ENCODE measurements at regions not wholly inside any gene's neighbourhood (a gene's known extent, or its start where the extent isn't known, plus 50 kb on each side); places are given as distances from the start of the nearest gene placed in this dataset.
"Not testable (repeated sequence)": the region's sequence is repeated elsewhere in the genome, so short reads cannot be mapped to it uniquely, and the experiment has no call there.

DNA sequence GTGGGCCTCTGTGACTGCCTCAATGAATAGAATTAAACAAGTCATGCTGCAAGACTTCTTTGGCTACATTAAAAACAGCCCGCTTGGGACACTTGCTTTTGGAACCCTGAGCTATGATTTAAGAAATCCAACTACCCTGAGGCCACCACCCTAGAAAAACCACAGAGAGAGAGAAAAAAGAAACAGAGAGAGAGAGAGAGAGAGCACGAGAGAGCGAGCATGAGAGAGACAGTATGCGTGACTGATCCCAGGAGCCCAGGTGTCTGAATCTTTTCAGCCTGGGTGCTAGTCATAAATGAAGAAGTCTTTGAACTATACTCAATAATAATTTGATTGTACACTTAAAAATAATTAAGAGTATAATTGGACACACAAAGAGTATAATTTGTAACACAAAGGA, 123.1 kb upstream of the FREM1 start:
- no peak for DNase-seq (ENCODE audit: low read depth in 2 of 2)

DNA sequence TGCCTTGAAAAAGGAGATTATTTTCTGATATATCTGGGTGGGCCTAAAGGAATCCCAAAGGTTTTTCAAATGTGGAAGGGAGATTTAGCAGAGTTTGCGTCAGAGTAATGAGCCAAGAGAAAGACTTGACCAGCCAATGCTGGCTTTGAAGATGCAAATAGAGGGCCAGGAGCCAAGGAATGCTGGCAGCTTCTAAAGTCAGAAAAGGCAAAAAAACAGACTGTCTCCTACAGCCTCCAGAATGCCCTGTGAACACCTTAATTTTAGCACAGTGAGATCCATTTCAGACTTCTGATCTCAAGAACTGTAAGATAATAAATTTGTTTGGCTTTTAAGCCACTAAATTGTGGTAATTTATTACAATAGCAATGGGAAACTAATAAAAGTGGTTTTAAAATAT, 122.6 kb upstream of the FREM1 start:
- no peak for DNase-seq (ENCODE audit: low read depth in 2 of 2)

DNA sequence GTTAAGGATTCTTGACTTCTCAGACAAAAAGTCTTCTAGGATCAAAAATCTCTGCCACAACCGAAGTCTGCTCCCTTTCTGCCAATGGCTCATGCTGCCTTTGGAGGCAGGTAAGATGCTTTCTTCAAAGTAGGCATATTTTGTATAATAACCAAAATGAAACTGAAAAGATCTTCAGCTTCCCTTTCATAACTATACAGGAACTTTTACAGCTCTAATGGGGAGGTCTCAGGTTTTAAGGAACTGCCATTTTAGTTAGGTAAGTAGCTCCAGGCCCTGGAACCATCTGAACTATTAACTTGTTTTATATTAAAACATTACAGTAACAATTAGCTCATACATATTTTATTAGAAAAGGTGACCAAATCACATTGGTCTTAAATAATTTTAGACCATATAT, 110.9 kb upstream of the FREM1 start:
- no peak for DNase-seq (ENCODE audit: low read depth in 2 of 2)

DNA sequence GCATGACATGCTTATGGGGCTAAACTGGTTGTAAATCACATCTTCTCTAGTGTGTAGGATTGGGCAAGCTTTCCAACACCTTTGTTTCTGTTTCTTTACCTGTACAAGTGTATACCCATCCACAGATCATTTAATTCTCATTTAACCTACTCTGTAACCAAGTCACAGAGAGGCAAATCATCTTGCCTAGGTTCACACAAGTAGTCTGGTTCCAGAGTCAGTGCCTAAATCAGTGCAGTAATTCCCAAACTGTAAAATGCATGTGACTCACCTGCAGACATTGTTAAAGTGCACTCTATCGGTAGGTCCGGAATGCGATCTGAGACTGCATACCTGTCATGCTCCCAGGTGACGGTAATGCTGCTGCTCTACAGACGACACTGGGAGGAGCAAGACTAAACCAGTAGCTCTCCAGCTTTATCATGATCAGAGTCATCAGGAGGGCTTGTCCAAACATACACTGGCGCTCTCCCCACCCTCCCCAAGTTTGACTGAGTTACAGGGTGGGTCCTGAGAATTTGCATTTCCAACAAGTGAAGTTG, 107.9 kb upstream of the FREM1 start:
- no peak for DNase-seq (ENCODE audit: low read depth in 2 of 2)

DNA sequence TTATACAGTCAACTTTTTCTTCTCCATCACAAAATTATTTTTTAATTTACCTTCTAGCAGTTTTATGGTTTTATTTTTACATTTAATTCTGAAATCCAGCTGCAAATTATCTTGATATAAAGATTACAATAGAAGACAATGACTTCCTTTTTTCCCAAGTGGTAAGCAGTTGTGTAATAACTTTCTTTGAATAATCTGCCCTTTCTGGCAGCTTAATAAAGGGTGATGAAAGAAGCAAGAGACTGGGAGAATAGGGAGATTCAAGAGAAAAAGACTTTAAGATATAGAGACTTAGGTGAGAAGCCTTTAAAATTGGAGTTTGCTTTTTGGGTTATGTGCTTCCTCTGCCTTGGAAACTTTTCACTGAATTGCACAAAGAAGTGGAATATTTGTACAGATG, 100.4 kb upstream of the FREM1 start:
- no peak for DNase-seq (ENCODE audit: low read depth in 2 of 2)

DNA sequence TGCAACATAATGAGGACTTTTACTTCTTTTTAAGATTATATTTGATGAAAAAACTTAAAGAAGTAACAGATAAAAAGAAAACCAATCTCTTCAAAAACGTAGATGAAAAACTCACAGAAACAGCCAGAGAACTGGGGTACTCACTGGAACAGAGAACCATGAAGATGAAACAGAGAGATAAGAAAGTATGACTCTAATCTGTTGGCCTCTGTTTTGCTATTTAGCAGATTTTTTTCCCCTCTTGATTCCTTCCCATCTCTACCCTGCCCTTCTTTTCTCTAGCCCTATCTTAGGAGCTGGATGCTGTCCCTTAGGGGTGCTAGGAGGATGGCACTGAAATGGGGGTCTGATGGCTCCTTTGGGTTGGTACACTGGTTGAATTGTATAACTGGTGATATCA, 97.5 kb upstream of the FREM1 start:
- no peak for DNase-seq (ENCODE audit: low read depth in 2 of 2)

DNA sequence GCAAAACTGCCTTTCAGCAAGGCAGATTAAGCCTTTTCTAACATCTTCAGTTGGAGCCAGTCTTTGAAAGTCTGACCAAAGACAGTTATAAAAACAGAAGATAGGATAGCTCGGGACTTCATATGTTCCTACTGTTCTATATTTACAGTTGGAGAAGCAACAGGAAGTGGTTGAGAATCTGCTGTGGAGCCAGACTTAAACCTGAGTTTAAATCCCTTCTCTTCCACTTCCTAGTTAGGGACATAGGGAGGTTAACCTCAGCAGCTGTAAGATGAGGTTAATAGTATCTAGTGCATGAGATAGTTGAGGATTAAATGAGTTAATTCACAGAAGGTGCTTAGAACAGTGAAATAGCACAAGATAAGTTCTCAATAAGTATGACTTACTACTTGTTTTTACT, 84.5 kb upstream of the FREM1 start:
- DNase-seq (ENCODE audit: low read depth in 2 of 2): no peak

DNA sequence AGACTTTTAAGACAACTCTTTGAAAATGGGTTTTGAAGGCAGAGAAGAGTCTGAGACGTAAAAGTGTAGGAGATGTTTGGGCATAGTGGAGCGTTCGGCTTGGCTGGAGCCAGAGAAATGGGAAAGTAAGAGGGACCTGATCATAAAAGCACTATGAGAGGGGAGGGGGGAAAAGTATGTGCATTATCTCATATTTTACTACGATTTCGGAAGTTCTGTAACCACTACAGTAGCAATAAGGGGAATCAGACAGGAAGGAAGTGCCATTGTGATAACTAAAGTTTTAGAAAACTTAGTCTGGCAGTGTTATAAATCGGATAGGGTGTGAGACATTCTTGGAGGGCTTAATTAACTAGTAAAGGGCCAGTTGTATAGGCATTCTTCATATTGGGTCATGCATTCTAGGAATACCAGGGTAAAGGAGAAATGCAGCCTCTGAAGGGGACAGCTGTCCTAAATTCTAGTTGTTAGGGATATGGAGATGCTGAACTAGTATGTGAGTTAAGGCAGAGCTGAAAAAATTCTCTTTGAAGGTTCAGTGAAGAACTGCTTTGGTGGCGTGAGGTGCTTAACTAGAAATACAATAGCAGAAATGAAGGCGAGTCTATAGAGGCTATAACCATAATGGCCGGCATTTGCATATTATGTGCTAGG, 83.8 kb upstream of the FREM1 start:
- no peak for DNase-seq (ENCODE audit: low read depth in 2 of 2)

DNA sequence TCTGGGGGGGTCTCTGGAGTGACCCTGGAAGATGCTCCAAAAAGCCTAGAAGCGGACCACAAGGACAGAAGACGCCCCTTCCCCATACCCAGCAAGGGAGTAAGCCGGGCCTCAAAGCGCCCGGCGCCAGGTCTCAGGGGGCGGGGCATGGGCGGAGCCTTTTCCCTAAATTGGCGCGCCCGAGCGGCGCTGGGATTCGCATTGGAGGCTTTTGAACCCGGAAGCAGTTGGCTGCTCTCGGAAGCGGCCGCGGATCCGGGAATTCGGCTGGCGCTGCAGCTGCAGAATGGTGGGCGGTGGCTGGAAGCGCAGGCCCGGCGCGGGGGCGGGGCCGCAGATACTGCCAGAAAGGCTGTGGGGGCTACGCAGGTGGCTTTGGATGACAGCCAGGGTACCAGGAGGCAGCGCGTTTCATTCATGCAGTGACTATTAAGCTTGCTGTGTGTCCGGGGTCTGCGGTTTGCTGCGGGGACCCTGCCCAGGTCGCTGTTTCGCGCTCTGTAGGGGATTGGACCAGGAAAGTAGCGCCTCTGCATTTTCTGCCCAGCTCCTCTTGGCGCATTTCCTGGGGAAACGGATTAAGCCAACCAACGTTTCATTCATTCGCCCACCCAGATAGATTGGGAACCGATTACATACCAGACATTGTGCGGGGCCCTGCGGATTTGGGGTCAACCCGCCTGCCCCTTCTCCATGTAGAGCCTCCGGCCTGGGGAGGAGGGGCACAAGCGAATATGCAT, 83.0 kb upstream of the FREM1 start:
- DNase-seq (ENCODE audit: low read depth in 2 of 2): peak in 1 of 2 donors; percentile 17

DNA sequence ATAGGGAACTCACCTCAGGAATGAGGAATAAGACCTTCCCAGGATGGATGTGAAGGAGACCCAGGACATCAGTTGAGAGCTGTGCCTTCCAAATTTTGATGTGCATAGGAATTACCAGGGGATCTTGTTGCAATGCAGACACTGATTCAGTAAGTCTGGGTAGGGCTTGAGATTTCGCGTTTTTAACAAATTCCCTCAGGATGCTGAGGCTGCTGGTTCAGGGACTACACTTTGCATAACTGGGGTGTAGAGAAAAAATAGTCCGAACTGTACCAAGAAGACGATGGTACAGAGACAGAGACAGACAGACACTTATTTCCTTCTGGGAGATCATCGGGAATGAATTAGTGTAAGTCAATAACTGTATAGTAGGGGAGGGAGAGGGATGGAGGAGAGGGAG, 82.3 kb upstream of the FREM1 start:
- no peak for DNase-seq (ENCODE audit: low read depth in 2 of 2)

DNA sequence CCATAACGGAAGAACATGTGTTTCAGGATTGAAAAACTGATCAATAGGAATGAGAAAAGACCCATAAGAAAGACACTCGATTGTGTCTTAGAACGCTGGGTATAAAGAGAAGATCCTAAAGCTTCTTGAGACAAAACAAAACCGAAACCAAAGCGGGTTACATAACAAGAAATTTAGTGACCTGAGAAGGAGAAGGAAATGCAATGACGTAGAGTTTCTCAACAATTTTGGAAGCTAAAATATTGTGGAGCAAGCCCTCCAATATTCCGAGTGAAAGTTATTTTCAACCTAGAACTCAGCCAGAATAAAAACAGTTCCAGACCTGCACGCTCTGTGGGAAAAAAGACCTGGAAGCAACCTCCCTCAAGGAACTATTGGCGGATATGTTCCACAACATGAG, 81.9 kb upstream of the FREM1 start:
- DNase-seq (ENCODE audit: low read depth in 2 of 2): no peak

DNA sequence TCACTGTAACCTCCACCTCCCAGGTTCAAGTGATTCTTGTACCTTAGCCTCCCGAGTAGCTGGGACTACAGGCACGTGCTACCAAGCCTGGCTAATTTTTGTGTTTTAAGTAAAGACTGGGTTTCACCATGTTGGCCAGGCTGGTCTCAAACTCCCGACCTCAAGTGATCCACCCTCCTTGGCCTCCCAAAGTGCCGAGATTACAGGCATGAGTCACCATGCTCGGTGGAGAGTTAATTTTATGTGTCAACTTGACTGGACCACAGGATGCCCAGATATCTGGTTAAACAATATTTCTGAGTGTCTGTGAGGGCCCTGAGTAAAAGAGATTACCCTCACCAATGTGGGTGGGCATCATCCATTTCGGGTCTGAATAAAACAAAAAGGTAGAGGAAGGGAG, 80.4 kb upstream of the FREM1 start:
- DNase-seq (ENCODE audit: low read depth in 2 of 2): not testable (repeated sequence)

DNA sequence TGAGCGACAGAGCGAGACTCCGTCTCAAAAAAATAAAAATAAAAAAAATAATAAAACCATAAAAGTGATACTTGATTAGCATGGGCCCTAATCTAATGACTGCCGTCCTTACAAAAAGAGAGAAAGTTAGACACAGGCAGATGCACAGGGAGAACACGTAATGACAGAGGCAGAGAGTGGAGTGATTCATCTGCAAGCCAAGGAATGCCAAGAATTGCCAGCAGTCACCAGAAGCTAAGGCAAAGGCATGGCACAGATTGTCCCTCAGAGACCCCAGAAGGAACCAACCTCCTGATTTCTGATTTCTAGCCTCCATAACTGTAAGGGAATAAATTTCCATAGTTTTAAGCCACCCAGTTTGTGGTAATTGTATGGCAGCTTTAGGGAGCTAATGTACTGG, 79.6 kb upstream of the FREM1 start:
- DNase-seq (ENCODE audit: low read depth in 2 of 2): no peak

DNA sequence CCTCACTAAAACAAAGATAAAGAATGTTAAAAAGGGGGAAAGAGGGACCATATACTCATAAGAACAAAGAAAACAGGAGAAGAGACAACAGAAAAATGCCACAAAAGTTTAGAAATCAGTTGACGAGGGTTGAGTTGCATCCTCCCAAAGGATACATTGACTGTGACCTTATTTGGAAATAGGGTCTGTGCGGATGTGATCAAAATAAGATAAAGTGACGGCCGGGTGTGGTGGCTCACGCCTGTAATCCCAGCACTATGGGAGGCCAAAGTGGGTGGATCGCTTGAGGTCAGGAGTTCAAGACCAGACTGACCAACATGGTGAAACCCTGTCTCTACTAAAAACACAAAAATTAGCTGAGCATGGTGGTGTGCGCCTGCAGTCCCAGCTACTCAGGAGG, 79.1 kb upstream of the FREM1 start:
- DNase-seq (ENCODE audit: low read depth in 2 of 2): not testable (repeated sequence)

DNA sequence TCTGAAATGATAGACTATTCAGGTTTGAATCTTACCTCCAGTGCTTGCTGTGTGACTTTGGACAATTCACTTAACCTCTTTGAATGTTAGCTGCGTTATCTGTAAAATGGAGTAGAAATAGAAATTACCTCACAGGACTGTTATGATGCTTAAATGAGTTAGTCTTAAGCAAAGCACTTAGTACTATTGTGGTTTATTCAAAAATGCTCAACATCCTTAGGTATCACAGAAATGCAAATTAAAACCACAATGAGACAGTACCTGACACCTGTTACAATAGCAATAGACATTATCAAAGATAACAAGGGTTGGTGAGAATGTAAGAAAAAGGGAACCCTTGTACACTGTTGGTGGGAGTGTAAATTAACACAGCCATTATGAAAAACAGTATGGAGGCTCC, 77.6 kb upstream of the FREM1 start:
- DNase-seq (ENCODE audit: low read depth in 2 of 2): no peak

DNA sequence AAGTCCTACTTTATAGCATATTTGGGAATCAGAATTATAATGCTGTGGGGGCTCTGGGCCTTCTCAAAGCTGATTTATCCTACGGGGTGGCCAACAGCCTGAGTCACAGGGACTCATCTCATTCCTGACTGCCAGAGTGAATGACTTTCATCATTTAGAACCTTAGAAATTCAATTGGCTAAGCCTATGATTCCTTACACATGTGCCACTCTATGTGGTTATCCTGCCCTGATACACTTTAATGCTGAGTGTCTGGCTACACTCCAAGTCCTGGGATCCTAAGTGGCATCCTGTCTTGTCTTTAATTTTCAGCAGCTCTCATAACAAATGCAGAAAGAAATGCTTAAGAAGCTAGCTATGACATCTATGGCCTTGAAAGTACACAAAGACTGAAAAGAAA, 75.2 kb upstream of the FREM1 start:
- DNase-seq (ENCODE audit: low read depth in 2 of 2): no peak

DNA sequence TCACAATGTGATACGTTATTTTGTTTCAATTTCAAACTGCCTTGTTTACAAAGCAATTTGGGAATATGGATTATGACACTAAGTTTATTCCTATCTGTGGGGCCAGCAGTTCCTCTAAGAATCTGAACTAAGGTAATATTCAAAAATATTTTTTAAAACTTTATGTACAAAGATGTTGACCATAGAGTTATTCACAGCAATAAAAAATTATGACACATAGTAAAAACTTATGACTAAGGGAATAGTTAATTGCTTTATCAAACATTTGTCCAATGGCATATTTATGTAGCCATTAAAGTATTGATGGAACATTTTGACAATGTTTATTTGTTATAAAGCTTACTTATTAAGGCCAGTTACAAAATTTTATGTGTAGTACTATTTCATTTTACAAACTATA, 73.4 kb upstream of the FREM1 start:
- DNase-seq (ENCODE audit: low read depth in 2 of 2): no peak

DNA sequence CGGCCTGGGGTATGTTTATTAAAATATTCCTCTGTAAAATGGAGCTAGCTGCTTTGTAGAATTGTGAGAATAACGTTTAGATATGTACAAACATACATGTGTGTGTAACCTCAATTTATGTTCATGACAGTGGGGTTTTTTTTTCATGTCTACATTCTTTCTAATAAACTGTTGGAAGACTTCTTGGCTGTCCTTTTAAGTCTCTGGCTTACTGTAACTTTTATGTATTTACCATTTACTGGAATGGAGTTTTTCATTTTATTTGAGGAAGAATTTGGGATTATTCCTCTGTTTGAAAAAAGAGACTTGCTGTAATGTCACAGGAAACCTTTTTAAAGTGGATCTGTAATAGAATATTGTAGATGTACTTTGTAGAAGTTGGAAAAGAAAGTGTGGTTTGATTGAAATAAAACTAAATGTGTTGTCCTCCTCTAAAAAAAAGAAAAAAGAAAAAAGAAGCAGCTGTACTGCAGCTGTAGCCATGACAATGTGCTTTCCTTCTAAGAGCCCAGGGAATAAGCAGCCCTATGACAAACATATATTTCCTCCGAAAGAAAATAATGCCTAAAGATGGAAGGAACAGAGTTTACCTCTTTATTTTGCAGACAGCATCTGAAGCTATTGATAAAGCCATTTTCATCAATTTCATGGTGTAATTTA, 71.2 kb upstream of the FREM1 start:
- no peak for DNase-seq (ENCODE audit: low read depth in 2 of 2)

DNA sequence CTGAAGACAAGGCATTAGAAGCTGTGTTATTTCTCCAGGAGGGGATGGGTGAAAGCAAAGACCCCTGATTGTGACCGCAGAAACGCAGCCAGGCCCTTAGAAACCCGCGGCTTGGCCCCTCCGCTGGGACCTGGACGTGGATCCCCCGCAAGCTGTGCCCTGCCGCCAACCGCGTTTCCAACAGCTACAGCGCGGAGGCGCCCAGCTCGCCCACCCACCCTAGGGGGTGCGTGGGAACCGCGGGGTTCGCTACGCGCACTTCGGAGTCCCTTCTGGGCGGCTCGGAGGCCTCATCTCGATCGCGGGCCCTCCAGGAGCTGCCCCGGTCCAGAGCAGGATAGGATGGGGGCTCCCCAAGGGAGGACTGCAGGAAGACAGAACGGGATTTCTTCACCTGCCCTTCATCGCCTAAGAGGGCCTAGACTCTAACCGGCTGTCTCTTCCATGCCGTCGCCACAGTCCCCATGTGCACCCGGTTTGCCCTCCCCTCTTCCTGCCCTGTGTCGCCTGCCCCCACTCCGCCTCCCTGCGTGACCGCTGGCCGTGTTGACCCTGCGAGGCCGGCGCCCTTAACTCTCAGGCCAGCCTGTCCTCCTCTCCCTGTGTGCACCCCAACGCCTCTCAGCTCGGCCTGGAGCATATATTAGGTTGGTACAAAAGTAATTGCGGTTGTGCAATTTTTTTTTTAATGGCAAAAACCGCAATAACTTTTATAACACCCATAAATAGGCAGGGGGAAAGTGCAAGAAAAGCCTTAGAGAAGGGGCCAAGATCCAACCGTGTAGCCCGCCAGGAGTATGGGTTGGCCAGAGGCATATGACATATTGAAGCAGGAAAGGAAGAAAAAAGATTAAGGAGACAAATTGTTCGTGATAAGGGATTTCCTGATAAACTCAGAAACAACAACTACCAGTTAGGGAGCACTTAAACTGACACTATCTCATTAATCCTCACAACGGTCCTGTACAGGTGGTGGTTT, 68.1 kb upstream of the FREM1 start:
- no peak for DNase-seq (ENCODE audit: low read depth in 2 of 2)

DNA sequence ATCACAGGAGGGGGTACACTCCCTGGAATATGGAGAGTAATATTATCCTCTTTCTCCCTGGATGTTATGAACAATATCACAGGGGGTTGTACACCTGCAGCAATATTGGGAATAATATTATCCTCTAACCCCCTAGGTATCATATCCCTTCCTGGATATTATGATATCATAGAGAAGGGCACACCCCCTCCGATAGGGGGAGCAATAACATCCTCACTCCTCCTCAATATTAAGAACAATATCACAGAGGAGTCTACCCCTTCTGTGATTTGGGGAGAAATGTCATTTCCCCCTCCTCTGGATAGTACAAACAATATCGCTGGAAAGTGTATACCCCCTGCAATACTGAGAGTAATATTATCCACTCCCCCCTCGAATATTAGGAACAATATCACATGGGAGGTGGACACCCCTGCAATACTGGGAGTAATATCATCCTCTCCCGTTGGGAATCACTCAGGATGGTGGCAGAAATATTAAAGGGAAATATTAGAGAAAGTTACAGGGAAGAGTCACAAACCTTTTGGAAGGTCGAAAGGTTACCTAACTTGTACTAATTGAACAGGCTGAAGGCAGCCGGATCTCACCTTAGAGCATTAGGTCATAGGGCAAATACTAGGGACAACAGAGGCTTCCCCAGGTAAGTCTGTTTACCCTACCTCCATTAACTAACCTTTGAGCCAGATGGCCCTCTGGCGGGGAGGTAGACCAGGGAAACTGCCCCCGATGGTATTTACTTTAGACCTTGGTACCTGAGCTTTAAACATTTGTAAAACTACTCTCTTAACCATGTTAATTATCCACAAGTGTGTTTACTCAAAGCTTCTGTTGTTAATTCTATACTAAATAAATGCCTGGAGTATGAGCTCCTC, 57.5 kb upstream of the FREM1 start:
- DNase-seq (ENCODE audit: low read depth in 2 of 2): no peak

Measured in stimulated activated CD4-positive, alpha-beta T cell treated with anti-CD3 and anti-CD28 coated beads, Interleukin-1b, Interleukin-23, amount 100 ng/mL, for 1 hour (primary cell).